PC-9 (cell line): ENCODE measurements at regions not wholly inside any gene's neighbourhood (a gene's known extent, or its start where the extent isn't known, plus 50 kb on each side); places are given as distances from the start of the nearest gene placed in this dataset.
"Not testable (repeated sequence)": the region's sequence is repeated elsewhere in the genome, so short reads cannot be mapped to it uniquely, and the experiment has no call there.

Experiments used
- BruUV-seq: library from RNA; stranded (reverse); fragments of 400-500 nt; replicated peaks from 2 replicates; lab custom pipeline; 2021; lab: Mats Ljungman, UMichigan
- CTCF ChIA-PET: fragments of 300-600 bp; sonication (Branson Sonifier 250); formaldehyde crosslinking; loops from one replicate; lab custom pipeline; 2022; ENCODE audit warnings: antibody characterized with exemption; lab: Charles Lee
- POLR2A ChIA-PET: fragments of 300-600 bp; sonication (Branson Sonifier 250); formaldehyde crosslinking; loops from one replicate; lab custom pipeline; 2022; ENCODE audit warnings: antibody characterized with exemption; ENCODE audit not compliant: unreplicated experiment; lab: Charles Lee
- DNase-seq, 2 experiments: peaks; one replicate each; pipeline versions ENCODE4 v3.0.0 to v3.0.0-alpha.2; 2015 to 2022; ENCODE audit warnings: mixed read lengths in 1 of 2
- H2AFZ ChIP-seq: fragments of 200-600 bp; sonication (generic); 2 replicates; pipeline ENCODE4 v1.8.1; 2017; ENCODE audit warnings: antibody characterized with exemption
- H3F3A ChIP-seq: fragments of 200-600 bp; sonication (generic); 2 replicates; pipeline ENCODE4 v1.8.1; 2017; ENCODE audit warnings: antibody characterized with exemption, mild to moderate bottlenecking, low read depth; ENCODE audit not compliant: insufficient read depth
- H3K27ac ChIP-seq: fragments of 200-600 bp; sonication (generic); 2 replicates; pipeline ENCODE4 v1.6.1; 2016; ENCODE audit warnings: mixed run types
- H3K27me3 ChIP-seq: fragments of 200-600 bp; sonication (generic); 2 replicates; pipeline ENCODE4 v1.6.1; 2016; ENCODE audit warnings: low read depth, mixed run types; ENCODE audit not compliant: insufficient read depth
- H3K36me3 ChIP-seq: fragments of 200-600 bp; sonication (generic); 2 replicates; pipeline ENCODE4 v1.6.1; 2016; ENCODE audit warnings: low read depth, mixed run types
- H3K4me1 ChIP-seq: fragments of 200-600 bp; sonication (generic); replicated peaks from 2 replicates; pipeline ENCODE4 v1.6.1; 2016; ENCODE audit warnings: mixed run types; ENCODE audit not compliant: insufficient read depth
- H3K4me2 ChIP-seq: fragments of 200-600 bp; sonication (generic); 2 replicates; pipeline ENCODE4 v1.6.1; 2017; ENCODE audit warnings: mixed run types
- H3K4me3 ChIP-seq: fragments of 200-600 bp; sonication (generic); 2 replicates; pipeline ENCODE4 v1.6.1; 2016; ENCODE audit warnings: mixed run types
- H3K79me2 ChIP-seq: fragments of 200-600 bp; sonication (generic); 2 replicates; pipeline ENCODE4 v1.6.1; 2017; ENCODE audit warnings: low read depth, mixed run types
- H3K9me2 ChIP-seq: fragments of 200-600 bp; sonication (generic); 2 replicates; pipeline ENCODE4 v1.8.1; 2017; ENCODE audit warnings: mild to moderate bottlenecking; ENCODE audit not compliant: insufficient read depth
- H3K9me3 ChIP-seq: fragments of 200-600 bp; sonication (generic); 2 replicates; pipeline ENCODE4 v1.8.1; 2016; ENCODE audit warnings: low read depth; ENCODE audit not compliant: insufficient read depth
- H4K20me1 ChIP-seq: fragments of 200-600 bp; sonication (generic); 2 replicates; pipeline ENCODE4 v1.8.1; 2017; ENCODE audit not compliant: insufficient read depth
- EZH2 ChIP-seq: fragments of 200-600 bp; sonication (generic); IDR thresholded peaks from 2 replicates; pipeline ENCODE4 v1.8.0; 2017; ENCODE audit warnings: antibody characterized with exemption, low read depth
- intact Hi-C: fragments of 100-400 bp; cut with micrococcal nuclease; formaldehyde crosslinking; loops from one replicate; pipeline ENCODE4 v1.10.0; 2022; ENCODE audit not compliant: unreplicated experiment
- TF ChIP-seq, protein P1 (sequence below): fragments of 200-600 bp; sonication (generic); conservative IDR thresholded peaks from 2 replicates; pipeline ENCODE4 v1.6.1; 2017; ENCODE audit warnings: mixed run types, antibody characterized with exemption, mild to moderate bottlenecking, moderate library complexity

DNA sequence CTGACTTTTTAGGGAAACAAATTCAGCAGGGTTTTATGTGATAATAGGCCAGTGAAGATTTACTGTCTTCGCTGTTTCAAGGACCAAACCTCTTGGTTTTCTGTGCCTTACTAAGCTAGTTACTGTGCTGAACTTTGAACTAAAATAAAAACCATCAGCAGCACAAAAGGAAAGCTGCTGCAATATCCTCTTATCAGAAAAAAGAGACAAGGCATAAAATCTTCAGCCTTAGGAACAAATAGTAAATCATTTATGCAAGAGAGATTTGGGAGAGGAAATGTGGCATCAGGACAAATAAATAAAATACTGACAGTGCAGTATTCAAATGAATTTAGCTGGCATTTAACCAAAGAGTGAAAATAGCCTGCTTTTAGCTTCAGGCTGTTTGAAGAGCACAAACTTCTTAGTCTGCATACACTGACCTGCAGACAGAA lies 64.1 kb upstream of the EHBP1 start:
- H3K9me3 ChIP-seq: 0 out of 2 replicates have a peak, but pooled peaks cover 10% of the 10 kb centered on the region
- no peak for DNase-seq
- no peak overlapping the region for H3K27ac ChIP-seq
- H3K4me3 ChIP-seq: no peak overlapping the region
- no peaks in the 10 kb centered on the region for H3K79me2 ChIP-seq
- H3F3A ChIP-seq: no peaks in the 10 kb centered on the region
- TF ChIP-seq, protein P1, sequence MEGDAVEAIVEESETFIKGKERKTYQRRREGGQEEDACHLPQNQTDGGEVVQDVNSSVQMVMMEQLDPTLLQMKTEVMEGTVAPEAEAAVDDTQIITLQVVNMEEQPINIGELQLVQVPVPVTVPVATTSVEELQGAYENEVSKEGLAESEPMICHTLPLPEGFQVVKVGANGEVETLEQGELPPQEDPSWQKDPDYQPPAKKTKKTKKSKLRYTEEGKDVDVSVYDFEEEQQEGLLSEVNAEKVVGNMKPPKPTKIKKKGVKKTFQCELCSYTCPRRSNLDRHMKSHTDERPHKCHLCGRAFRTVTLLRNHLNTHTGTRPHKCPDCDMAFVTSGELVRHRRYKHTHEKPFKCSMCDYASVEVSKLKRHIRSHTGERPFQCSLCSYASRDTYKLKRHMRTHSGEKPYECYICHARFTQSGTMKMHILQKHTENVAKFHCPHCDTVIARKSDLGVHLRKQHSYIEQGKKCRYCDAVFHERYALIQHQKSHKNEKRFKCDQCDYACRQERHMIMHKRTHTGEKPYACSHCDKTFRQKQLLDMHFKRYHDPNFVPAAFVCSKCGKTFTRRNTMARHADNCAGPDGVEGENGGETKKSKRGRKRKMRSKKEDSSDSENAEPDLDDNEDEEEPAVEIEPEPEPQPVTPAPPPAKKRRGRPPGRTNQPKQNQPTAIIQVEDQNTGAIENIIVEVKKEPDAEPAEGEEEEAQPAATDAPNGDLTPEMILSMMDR: no peak
- TF ChIP-seq EZH2: no peak
- no peaks in the 10 kb centered on the region for H3K9me2 ChIP-seq
- H3K36me3 ChIP-seq: no peaks in the 10 kb centered on the region
- no peak overlapping the region for H3K4me2 ChIP-seq
- H3K4me1 ChIP-seq: 0 out of 2 replicates have a peak, but pooled peaks cover 7% of the 10 kb centered on the region
- CTCF ChIA-PET: no interaction called here
- BruUV-seq: no TSS peak
- intact Hi-C loops: loop anchor here (2.0 kb wide), 1 partner anchor 17 kb away; no protein-coding TSS in a partner anchor
- H2AFZ ChIP-seq: no peak overlapping the region; the same call in 1 of the 2 replicates
- POLR2A ChIA-PET: no interaction called here
- H3K27me3 ChIP-seq: no peaks in the 10 kb centered on the region
- H4K20me1 ChIP-seq: no peaks in the 10 kb centered on the region

DNA sequence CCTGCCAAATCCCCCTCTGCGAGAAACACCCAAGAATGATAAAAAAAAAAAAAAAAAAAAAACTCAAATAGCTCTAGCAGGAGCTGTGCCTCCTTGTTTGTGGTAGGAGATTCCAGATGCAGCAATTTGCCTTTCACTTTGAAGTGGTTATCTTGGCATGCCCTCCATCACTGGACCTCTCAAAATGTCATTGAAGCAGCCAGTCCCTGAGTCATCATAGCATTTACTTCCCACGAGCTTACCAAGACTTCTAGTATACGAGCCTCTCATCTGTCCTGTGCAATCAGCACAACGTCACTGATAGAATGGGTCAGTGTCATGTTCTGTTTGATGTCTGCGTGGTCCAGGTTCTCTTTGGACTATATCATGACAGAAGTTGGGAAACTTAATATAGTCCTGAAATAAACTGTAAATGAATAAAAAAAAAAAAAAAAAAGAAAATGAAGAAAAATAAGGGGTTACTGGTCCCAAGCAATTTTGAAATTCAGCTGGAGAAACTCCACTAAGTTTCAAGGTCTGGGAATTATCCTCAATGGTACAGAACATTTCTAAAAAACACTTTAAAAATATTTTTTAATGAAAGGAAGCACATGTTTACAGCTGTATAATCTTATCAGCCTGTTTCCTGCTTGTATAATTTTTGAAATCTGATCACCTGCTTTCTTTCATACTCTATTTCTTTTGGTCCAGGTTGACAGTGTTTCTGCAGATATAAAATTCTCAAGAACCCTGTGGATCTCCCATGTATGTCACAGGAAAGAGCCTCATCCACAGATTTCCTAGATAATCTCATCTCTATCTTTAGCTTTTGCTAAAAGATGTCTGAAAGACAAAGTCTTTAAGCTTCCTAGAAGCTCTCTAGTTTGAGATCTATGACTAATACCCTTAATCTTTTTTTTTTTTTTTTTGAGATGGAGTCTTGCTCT lies 74.1 kb upstream of the EHBP1 start:
- POLR2A ChIA-PET: no interaction called here
- Histone ChIP-seq H3K9me2 (no peaks in the 10 kb centered on the region; the same call in 1 of the 2 replicates), H3K4me3 (no peak overlapping the region), H3K27me3 (no peaks in the 10 kb centered on the region), H3F3A (no peaks in the 10 kb centered on the region), H3K4me2 (no peak overlapping the region), H3K79me2 (no peaks in the 10 kb centered on the region), H4K20me1 (no peaks in the 10 kb centered on the region), H3K9me3 (peaks cover 3% of the 10 kb centered on the region; the same call in 1 of the 2 replicates), H3K27ac (no peak overlapping the region), H3K36me3 (no peaks in the 10 kb centered on the region), H2AFZ (no peak overlapping the region), H3K4me1 (no peaks in the 10 kb centered on the region)
- CTCF ChIA-PET: interaction anchor here (0.6 kb wide), 2 partner anchors 20 to 27 kb away, joined by 4 to 6 read pairs; no protein-coding TSS in a partner anchor
- no peak for TF ChIP-seq EZH2
- TF ChIP-seq, protein P1: no peak
- intact Hi-C loops: no loop called here
- no TSS peak for BruUV-seq
- no peak for DNase-seq

DNA sequence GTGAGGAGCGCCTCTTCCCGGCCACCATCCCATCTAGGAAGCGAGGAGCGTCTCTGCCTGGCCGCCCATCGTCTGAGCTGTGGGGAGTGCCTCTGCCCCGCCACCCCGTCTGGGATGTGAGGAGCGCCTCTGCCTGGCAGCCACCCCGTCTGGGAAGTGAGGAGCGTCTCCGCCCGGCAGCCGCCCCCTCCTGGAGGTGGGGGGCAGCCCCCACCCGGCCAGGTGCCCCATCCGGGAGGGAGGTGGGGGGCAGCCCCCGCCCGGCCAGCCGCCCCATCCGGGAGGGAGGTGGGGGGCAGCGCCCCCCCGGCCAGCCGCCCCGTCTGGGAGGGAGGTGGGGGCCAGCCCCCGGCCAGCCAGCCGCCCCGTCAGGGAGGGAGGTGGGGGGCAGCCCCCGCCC lies 75.3 kb upstream of the EHBP1 start:
- intact Hi-C loops, H3K4me1 ChIP-seq, H3K4me3 ChIP-seq, CTCF ChIA-PET, H3K36me3 ChIP-seq, H3K9me2 ChIP-seq, DNase-seq, H3K79me2 ChIP-seq, H3F3A ChIP-seq, H2AFZ ChIP-seq, POLR2A ChIA-PET, H3K27me3 ChIP-seq, H3K4me2 ChIP-seq, H3K27ac ChIP-seq, H3K9me3 ChIP-seq, BruUV-seq, H4K20me1 ChIP-seq: not testable (repeated sequence)

DNA sequence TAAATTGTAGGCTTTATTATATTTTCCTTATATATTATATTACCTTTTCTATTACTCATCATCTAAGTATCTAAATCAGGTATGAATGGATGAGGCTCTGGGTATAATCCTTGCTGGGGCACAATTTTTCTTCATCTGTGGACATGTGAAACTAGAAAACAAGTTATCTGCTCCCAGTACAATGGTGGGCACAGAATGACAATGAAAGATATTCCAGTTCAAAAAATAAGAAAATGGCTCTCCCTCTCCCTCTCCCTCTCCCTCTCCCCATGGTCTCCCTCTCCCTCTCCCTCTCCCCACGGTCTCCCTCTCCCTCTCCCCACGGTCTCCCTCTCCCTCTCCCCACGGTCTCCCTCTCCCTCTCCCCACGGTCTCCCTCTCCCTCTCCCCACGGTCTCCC lies 76.2 kb upstream of the EHBP1 start:
- POLR2A ChIA-PET, DNase-seq, H3K4me3 ChIP-seq, H4K20me1 ChIP-seq, H3K4me2 ChIP-seq, H3K9me3 ChIP-seq, H3K79me2 ChIP-seq, BruUV-seq, intact Hi-C loops, H2AFZ ChIP-seq, H3K27ac ChIP-seq, H3F3A ChIP-seq, CTCF ChIA-PET, H3K27me3 ChIP-seq, H3K9me2 ChIP-seq, H3K36me3 ChIP-seq: not testable (repeated sequence)
- peaks cover 13% of the 10 kb centered on the region for H3K4me1 ChIP-seq
